ENCODE measurements at regions not wholly inside any gene's neighbourhood (a gene's known extent, or its start where the extent isn't known, plus 50 kb on each side); places are given as distances from the start of the nearest gene placed in this dataset.

GRCh38 chr16:87119748-87120147 is 197.4 kb downstream of the C16orf95 start:
- TF ChIP-seq YY1 (IDR thresholded peaks at IDR 0.05; ENCODE audit: insufficient read depth, insufficient read length): no peak
- TF ChIP-seq SUZ12 (IDR thresholded peaks at IDR 0.05; ENCODE audit: extremely low read depth, insufficient read depth, insufficient read length): no peak
- no peak for TF ChIP-seq ZNF274 (IDR thresholded peaks at IDR 0.05; ENCODE audit: low read depth, low read length)
